ENCODE measurements at regions not wholly inside any gene's neighbourhood (a gene's known extent, or its start where the extent isn't known, plus 50 kb on each side); places are given as distances from the start of the nearest gene placed in this dataset.
"Not testable (repeated sequence)": the region's sequence is repeated elsewhere in the genome, so short reads cannot be mapped to it uniquely, and the experiment has no call there.

DNA sequence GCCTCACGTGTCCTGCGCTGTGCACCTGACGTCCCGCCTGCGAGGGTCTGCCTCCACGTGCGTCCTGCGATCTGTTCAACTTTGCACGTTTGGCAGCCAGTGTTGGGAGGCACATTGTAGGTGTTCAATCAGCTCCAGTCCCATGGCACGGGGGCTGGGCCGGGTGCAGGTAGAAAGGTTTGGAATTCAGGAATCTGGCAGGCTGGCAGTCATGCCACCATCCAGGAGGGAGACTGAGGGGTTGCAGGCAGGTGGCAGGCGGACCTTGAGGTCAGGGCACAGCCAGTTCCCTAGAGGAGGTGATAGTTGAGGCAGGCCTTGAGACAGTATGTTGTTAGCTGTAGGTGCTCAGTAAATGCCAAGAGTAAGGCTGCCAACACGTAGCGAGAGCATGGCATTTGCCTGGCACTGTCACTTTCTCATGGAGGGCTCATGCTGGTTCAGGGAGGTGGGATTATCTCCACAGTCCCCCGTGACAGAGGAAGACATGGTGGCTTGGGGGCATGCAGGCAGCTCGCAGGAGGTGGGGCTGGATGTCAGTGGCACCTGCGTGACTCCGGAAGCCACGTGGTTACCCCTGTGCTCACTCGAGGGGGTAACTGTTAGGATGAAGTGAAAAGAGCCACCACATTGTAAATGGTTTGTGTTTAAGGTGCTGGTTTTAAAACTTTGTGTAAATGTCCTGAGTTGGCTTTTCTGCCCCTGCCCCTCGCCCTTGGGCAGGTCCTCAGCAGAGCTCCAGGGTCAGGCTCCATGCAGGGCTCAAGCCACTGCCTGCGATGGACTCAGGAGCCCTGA, 111.8 kb upstream of the FRMD1 start:
- DNase-seq (ENCODE audit: low spot score), result no peak

DNA sequence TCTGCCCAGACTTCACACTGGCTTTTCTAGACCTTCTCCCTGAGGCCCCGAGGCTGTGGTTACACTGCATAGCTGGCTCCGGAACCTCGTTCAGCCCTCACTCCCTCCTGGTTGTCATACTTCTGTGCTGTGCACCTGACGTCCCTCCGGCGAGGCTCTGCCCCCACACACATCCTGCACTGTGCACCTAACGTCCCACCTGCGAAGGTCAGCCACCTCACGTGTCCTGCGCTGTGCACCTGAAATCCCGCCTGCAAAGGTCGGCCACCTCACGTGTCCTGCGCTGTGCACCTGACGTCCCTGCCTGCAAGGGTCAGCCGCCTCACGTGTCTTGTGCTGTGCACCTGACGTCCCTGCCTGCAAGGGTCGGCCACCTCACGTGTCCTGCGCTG, 111.0 kb upstream of the FRMD1 start:
- H3K4me1 ChIP-seq (ENCODE audit: control insufficient read depth in 1 of 2, low read depth in 2 of 2), result no peaks in the 10 kb centered on the region
- no peaks in the 10 kb centered on the region for H3K36me3 ChIP-seq
- H3K4me3 ChIP-seq, result no peak overlapping the region
- H3K9me3 ChIP-seq, result no peaks in the 10 kb centered on the region
- DNase-seq (ENCODE audit: low spot score) (no peak), ATAC-seq (ENCODE audit: insufficient number of reproducible peaks, low FRiP score, low read depth) (no peak)
- no peaks in the 10 kb centered on the region for H3K27me3 ChIP-seq (replicated peaks; ENCODE audit: insufficient read depth)
- H3K27ac ChIP-seq, result no peak overlapping the region
- TF ChIP-seq, protein P1, sequence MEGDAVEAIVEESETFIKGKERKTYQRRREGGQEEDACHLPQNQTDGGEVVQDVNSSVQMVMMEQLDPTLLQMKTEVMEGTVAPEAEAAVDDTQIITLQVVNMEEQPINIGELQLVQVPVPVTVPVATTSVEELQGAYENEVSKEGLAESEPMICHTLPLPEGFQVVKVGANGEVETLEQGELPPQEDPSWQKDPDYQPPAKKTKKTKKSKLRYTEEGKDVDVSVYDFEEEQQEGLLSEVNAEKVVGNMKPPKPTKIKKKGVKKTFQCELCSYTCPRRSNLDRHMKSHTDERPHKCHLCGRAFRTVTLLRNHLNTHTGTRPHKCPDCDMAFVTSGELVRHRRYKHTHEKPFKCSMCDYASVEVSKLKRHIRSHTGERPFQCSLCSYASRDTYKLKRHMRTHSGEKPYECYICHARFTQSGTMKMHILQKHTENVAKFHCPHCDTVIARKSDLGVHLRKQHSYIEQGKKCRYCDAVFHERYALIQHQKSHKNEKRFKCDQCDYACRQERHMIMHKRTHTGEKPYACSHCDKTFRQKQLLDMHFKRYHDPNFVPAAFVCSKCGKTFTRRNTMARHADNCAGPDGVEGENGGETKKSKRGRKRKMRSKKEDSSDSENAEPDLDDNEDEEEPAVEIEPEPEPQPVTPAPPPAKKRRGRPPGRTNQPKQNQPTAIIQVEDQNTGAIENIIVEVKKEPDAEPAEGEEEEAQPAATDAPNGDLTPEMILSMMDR (IDR thresholded peaks at IDR 0.05), result no peak

More for the DNA sequence above, 111.8 kb upstream of the FRMD1 start:
- H3K36me3 ChIP-seq, result no peaks in the 10 kb centered on the region
- TF ChIP-seq, protein P1 (IDR thresholded peaks at IDR 0.05), result no peak
- no peaks in the 10 kb centered on the region for H3K9me3 ChIP-seq
- no peak overlapping the region for H3K27ac ChIP-seq
- no peaks in the 10 kb centered on the region for H3K27me3 ChIP-seq (replicated peaks; ENCODE audit: insufficient read depth)
- H3K4me3 ChIP-seq, result no peak overlapping the region
- H3K4me1 ChIP-seq (ENCODE audit: control insufficient read depth in 1 of 2, low read depth in 2 of 2), result no peaks in the 10 kb centered on the region
- ATAC-seq (ENCODE audit: insufficient number of reproducible peaks, low FRiP score, low read depth), result no peak

DNA sequence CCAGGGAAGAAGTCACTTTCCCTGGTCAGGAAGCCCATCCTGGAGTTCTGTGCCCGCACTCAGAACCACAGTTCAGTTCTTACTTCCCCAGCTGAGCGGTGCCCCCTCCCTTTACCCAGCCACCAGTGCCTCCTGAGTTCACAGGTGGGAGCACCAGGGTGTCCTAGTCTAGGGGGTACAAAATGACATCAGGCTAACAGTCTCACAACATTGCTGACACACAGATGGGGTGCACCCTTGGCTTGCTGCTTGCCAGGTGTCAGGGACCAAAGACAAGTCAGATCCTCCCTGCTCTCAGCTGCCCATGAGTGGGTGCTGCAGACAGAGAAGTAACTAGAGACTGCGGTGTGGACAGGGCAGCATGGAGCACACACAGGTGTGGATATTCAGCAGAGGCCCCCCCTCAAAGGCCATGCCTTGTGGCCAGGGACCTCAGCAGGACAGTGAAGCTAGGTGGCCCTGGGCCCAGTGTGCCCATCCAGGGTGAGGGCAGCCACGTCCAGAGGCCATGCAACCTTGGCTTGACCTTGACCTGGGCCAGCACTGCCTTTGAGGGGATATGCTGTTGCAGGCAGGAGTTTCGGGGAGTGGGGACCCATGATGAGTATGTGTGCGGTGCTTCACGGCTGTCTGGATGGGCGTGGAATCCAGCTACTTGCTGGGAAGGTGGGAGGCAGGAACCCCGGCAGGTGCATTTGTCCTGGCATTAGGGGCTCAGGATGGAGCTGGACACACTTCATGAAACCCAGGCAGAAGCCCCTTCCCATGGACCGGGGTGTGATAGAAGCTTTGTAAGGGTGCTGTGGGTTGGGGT, 110.4 kb upstream of the FRMD1 start:
- TF ChIP-seq, protein P1 (IDR thresholded peaks at IDR 0.05), result no peak
- H3K27ac ChIP-seq, result no peak overlapping the region
- no peak for ATAC-seq (ENCODE audit: insufficient number of reproducible peaks, low FRiP score, low read depth)
- no peak for DNase-seq (ENCODE audit: low spot score)
- no peaks in the 10 kb centered on the region for H3K27me3 ChIP-seq (replicated peaks; ENCODE audit: insufficient read depth)
- no peaks in the 10 kb centered on the region for H3K9me3 ChIP-seq
- no peaks in the 10 kb centered on the region for H3K36me3 ChIP-seq
- no peaks in the 10 kb centered on the region for H3K4me1 ChIP-seq (ENCODE audit: control insufficient read depth in 1 of 2, low read depth in 2 of 2)
- no peak overlapping the region for H3K4me3 ChIP-seq

DNA sequence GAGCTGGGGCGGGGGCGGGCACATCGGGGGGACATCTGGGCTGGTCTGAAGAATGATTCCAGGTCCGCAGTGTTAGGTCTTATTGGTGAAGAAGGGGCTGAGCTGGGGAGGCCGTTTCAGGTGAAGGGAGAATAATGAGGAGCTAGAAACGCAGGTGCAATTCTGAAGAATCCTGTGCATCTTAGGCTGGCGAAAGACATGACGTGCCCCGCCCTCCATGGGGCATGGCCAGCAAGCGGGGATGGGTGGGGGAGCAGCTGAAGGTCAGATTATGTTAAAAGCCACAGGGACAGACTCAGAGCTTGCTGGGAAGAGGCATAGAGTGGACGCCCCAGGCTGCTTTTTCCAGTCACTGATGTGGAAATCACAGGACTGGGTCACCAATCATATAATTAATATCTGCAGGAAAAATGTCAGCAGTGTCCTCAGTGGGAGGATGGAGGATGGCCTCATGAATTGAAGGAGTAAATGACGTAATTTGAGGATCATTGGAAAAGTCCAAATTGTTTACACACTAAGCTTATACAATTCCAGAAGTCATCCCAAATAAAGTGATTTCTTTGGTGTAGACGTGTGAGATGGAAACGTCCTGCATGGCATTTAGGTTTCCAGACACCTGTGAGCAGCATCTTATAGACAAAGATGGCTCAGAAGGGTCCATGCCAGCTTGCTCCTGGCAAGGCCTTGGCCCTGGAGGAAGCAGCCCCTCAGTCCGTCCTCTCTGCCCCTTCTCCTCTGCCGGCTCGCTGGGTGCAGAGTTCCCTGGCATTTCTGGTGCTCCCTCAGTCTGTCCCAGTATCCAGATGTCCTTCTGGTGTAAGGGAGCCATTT, 109.6 kb upstream of the FRMD1 start:
- TF ChIP-seq, protein P1 (IDR thresholded peaks at IDR 0.05), result no peak
- H3K9me3 ChIP-seq, result no peaks in the 10 kb centered on the region
- DNase-seq (ENCODE audit: low spot score) (no peak), ATAC-seq (ENCODE audit: insufficient number of reproducible peaks, low FRiP score, low read depth) (no peak)
- no peak overlapping the region for H3K27ac ChIP-seq
- H3K36me3 ChIP-seq, result no peaks in the 10 kb centered on the region
- H3K4me1 ChIP-seq (ENCODE audit: control insufficient read depth in 1 of 2, low read depth in 2 of 2), result no peaks in the 10 kb centered on the region
- no peak overlapping the region for H3K4me3 ChIP-seq
- H3K27me3 ChIP-seq (replicated peaks; ENCODE audit: insufficient read depth), result no peaks in the 10 kb centered on the region

DNA sequence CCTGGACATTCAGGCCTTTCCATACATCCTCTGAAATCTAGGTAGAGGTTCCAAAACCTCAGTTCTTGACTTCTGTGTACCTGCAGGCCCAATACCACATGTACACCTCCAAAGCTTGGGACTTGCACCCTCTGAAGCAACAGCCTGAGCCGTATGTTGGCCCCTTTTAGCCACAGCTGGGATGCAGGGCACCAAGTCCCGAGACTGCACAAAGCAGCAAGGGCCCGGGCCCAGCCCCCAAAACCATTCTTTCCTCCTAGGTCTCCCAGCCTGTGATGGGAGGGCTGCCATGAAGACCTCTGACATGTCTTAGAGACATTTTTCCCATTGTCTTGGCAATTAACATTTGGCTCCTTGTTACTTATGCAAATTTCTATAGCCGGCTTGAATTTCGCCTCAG, 107.4 kb upstream of the FRMD1 start:
- TF ChIP-seq, protein P1 (IDR thresholded peaks at IDR 0.05), result no peak
- no peak for DNase-seq (ENCODE audit: low spot score)
- Histone ChIP-seq H3K27ac (no peak overlapping the region), H3K36me3 (no peaks in the 10 kb centered on the region), H3K4me1 (ENCODE audit: control insufficient read depth in 1 of 2, low read depth in 2 of 2) (no peaks in the 10 kb centered on the region), H3K27me3 (replicated peaks; ENCODE audit: insufficient read depth) (no peaks in the 10 kb centered on the region), H3K9me3 (no peaks in the 10 kb centered on the region), H3K4me3 (no peak overlapping the region)
- ATAC-seq (ENCODE audit: insufficient number of reproducible peaks, low FRiP score, low read depth), result no peak

DNA sequence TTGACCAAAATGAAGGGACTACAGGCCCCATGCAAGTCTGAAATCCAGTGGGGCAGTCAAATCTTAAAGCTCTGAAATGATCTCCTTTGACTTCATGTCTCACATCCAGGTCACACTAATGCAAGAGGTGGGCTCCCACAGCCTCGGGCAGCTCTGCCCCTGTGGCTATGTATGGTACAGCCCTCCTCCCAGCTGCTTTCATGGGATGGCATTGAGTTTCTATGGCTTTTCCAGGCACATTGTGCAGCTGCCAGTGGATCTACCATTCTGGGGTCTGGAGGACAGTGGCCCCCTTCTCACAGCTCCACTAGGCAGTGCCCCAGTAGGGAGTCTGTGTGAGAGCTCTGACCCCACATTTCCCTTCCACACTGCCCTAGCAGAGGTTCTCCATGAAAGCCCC, 107.0 kb upstream of the FRMD1 start:
- H3K36me3 ChIP-seq; H3K4me3 ChIP-seq; DNase-seq (ENCODE audit: low spot score): not testable (repeated sequence)

More for the DNA sequence above, 107.0 kb upstream of the FRMD1 start:
- not testable (repeated sequence) for H3K27me3 ChIP-seq (replicated peaks; ENCODE audit: insufficient read depth); ATAC-seq (ENCODE audit: insufficient number of reproducible peaks, low FRiP score, low read depth); H3K9me3 ChIP-seq; H3K4me1 ChIP-seq (ENCODE audit: control insufficient read depth in 1 of 2, low read depth in 2 of 2); H3K27ac ChIP-seq
